Caco-2 (cell line): ENCODE measurements at regions not wholly inside any gene's neighbourhood (a gene's known extent, or its start where the extent isn't known, plus 50 kb on each side); places are given as distances from the start of the nearest gene placed in this dataset.

Experiments
- BruUV-seq: library from RNA; stranded (reverse); fragments of 400-500 nt; replicated peaks from 2 replicates; lab custom pipeline; 2021; lab: Mats Ljungman, UMichigan
- CTCF ChIA-PET: fragments of 300-600 bp; sonication (Branson Sonifier 250); formaldehyde crosslinking; loops from one replicate; lab custom pipeline; 2022; ENCODE audit warnings: antibody characterized with exemption; lab: Charles Lee
- POLR2A ChIA-PET: fragments of 300-600 bp; sonication (Branson Sonifier 250); formaldehyde crosslinking; loops from one replicate; lab custom pipeline; 2022; ENCODE audit warnings: antibody characterized with exemption; lab: Charles Lee
- DNase-seq, 2 experiments: peaks; one replicate each; pipeline versions ENCODE4 v3.0.0 to v3.0.0-alpha.2; 2020 to 2022
- H3K27me3 ChIP-seq: replicated peaks from 2 replicates; pipeline ENCODE4 v1.6.0; 2011; ENCODE audit warnings: low read length; ENCODE audit not compliant: control insufficient read depth, insufficient read depth
- H3K36me3 ChIP-seq: 2 replicates; pipeline ENCODE4 v1.5.1; 2011; ENCODE audit warnings: low read length; ENCODE audit not compliant: control insufficient read depth, insufficient read depth
- H3K4me1 ChIP-seq: fragments of 250-450 bp; sonication (Bioruptor Pico); 2 replicates; pipeline ENCODE4 v1.5.1; 2020; ENCODE audit warnings: mild to moderate bottlenecking
- H3K4me3 ChIP-seq: 2 replicates; pipeline ENCODE4 v1.5.1; 2011; ENCODE audit warnings: low read depth, mild to moderate bottlenecking, control low read depth, low read length
- H3K9me3 ChIP-seq: fragments of 250-450 bp; sonication (Bioruptor Pico); 2 replicates; pipeline ENCODE4 v1.5.1; 2020; ENCODE audit warnings: mild to moderate bottlenecking, moderate library complexity
- H3K27ac Mint-ChIP-seq: one replicate; pipeline ENCODE4 v1.8.0; 2022; ENCODE audit warnings: mixed read lengths; ENCODE audit not compliant: unreplicated experiment
- H3K27me3 Mint-ChIP-seq: one replicate; pipeline ENCODE4 v1.8.0; 2022; ENCODE audit warnings: mixed read lengths; ENCODE audit not compliant: insufficient read depth, unreplicated experiment
- H3K36me3 Mint-ChIP-seq: one replicate; pipeline ENCODE4 v1.8.0; 2022; ENCODE audit warnings: mild to moderate bottlenecking, mixed read lengths; ENCODE audit not compliant: insufficient read depth, unreplicated experiment
- H3K4me1 Mint-ChIP-seq: one replicate; pipeline ENCODE4 v1.8.0; 2022; ENCODE audit warnings: low read depth, mixed read lengths; ENCODE audit not compliant: unreplicated experiment
- H3K4me3 Mint-ChIP-seq: one replicate; pipeline ENCODE4 v1.8.0; 2022; ENCODE audit warnings: mild to moderate bottlenecking, moderate library complexity, mixed read lengths; ENCODE audit not compliant: unreplicated experiment
- H3K9me3 Mint-ChIP-seq: one replicate; pipeline ENCODE4 v1.8.0; 2022; ENCODE audit warnings: mixed read lengths; ENCODE audit not compliant: unreplicated experiment
- CTCF ChIP-seq, 2 experiments: fragments of 200-600 bp in 1 of 2; IDR thresholded peaks; 1 replicate in 1 of 2; 2 replicates in 1 of 2; pipeline versions ENCODE4 v1.5.1 to v1.8.0; 2011 to 2022; ENCODE audit warnings: antibody characterized with exemption in 1 of 2, control low read depth in 1 of 2, inconsistent platforms in 1 of 2, low read depth in 1 of 2, low read length in 1 of 2, mild to moderate bottlenecking in 1 of 2, moderate library complexity in 1 of 2; ENCODE audit not compliant: insufficient read depth in 1 of 2, severe bottlenecking in 1 of 2, unreplicated experiment in 1 of 2
- intact Hi-C: fragments of 100-400 bp; cut with micrococcal nuclease; formaldehyde crosslinking; loops from one replicate; pipeline ENCODE4 v1.10.0; 2022; ENCODE audit not compliant: unreplicated experiment

- H3K9me3 Mint-ChIP-seq, result no peaks in the 10 kb centered on the region
- Histone ChIP-seq H3K36me3 (no peaks in the 10 kb centered on the region), H3K27me3 (no peaks in the 10 kb centered on the region), H3K4me3 (no peak overlapping the region), H3K4me1 (peaks cover 30% of the 10 kb centered on the region), H3K9me3 (no peaks in the 10 kb centered on the region)
- CTCF ChIA-PET, result no interaction called here
- H3K36me3 Mint-ChIP-seq, result no peaks in the 10 kb centered on the region
- H3K27ac Mint-ChIP-seq, result no peak overlapping the region
- intact Hi-C loops, result no loop called here
- DNase-seq, result peak in 1 of 2 experiments; percentile 19
- no peak for TF ChIP-seq CTCF (IDR thresholded peaks at IDR 0.05; ENCODE audit: insufficient read depth in 1 of 2, low read depth in 1 of 2, low read length in 1 of 2, severe bottlenecking in 1 of 2, unreplicated experiment in 1 of 2)
- POLR2A ChIA-PET, result no interaction called here
- H3K4me1 Mint-ChIP-seq, result peaks cover 20% of the 10 kb centered on the region
- BruUV-seq, result no TSS peak
- no peaks in the 10 kb centered on the region for H3K27me3 Mint-ChIP-seq
- no peak overlapping the region for H3K4me3 Mint-ChIP-seq
These were observed 138.4 kb upstream of the IER5L start for GRCh38 chr9:129316281-129317030.

DNA sequence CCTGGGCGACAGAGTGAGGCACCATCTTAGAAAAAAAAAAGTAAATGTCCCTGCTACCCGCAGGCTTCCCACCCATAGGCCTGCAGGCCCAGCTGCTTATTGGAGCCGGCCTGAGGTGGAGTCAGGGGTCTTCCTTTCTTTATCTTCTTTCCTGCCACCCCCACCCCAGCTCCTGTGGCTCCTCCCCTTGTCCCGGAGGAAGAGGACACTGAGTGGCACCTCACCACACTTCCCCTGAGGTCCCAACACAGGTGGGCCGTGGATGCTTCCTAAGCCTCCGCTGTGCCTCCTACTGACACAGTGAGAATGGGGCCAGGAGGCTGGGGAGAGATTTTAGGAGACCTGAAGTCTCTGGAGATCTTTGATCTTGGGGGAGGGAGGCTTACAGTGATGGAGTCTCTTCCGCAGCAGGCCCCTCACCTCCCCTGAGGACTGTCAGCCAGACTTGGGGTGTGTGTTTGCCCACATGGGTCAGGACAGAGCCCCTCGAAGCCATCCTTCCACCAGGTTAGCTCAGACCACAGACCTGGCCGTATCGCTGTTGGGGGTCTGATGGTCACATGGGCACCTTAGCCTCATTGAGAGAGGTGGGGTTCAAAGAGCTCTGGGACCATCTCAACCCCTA is 135.4 kb upstream of the IER5L start:
- Histone ChIP-seq H3K4me1 (peaks cover 8% of the 10 kb centered on the region; the same call in 1 of the 2 replicates), H3K27me3 (no peaks in the 10 kb centered on the region), H3K36me3 (no peaks in the 10 kb centered on the region), H3K4me3 (no peak overlapping the region), H3K9me3 (no peaks in the 10 kb centered on the region)
- Mint-ChIP-seq H3K27me3 (no peaks in the 10 kb centered on the region), H3K4me3 (no peak overlapping the region), H3K4me1 (peaks cover 8% of the 10 kb centered on the region), H3K9me3 (no peaks in the 10 kb centered on the region), H3K36me3 (no peaks in the 10 kb centered on the region), H3K27ac (no peak overlapping the region)
- CTCF ChIA-PET, result no interaction called here
- POLR2A ChIA-PET, result no interaction called here
- peak in 1 of 2 experiments; percentile 27 for DNase-seq
- TF ChIP-seq CTCF (IDR thresholded peaks at IDR 0.05; ENCODE audit: insufficient read depth in 1 of 2, low read depth in 1 of 2, low read length in 1 of 2, severe bottlenecking in 1 of 2, unreplicated experiment in 1 of 2), result no peak
- intact Hi-C loops, result no loop called here
- no TSS peak for BruUV-seq

DNA sequence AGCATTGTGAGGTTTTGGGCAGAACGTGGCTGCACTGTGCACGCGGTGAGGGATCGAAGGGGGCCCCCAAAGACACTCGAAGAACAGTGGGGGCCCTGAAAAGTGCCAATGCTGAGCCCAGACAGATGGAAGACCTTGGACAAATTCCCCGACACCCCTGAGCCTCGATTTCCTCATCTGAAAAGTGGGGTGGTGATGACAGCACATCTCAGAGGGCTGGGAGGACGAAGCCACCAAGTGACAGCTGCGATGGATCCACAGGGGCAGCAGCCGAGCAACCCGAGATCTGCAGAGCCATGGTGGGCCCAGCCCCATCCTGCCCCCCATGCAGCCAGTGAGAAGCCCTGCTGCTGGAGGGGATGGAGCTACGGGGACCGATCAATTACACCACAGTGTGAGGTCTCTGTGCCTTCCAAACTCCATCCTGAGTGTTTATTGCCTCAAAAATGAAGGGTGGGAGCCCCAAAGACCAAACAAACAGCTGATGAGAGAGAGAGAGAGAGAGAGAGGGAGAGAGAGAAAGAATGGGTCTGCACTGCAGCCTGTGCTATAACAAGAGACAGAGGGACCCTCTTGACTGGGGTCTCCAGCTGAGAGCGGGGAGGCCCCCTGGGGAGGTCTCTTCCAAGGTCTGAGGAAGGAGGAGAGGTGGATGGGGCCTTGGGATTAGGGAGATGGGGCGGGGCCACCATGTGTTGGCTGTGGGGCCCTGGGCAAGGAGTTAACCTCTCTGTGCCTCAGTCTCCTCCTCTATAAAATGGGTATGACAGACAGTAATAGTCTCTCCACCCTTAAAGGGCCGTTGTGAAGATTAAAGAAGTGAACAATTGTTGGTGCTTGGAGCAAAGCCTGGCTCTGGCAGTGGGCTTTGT is 134.4 kb upstream of the IER5L start:
- Histone ChIP-seq H3K9me3 (no peaks in the 10 kb centered on the region), H3K4me3 (no peak overlapping the region), H3K36me3 (no peaks in the 10 kb centered on the region), H3K4me1 (0 out of 2 replicates have a peak, but pooled peaks cover 2% of the 10 kb centered on the region), H3K27me3 (no peaks in the 10 kb centered on the region)
- no peaks in the 10 kb centered on the region for H3K9me3 Mint-ChIP-seq
- DNase-seq, result peak in 1 of 2 experiments; percentile 13
- H3K27ac Mint-ChIP-seq, result no peak overlapping the region
- intact Hi-C loops, result no loop called here
- CTCF ChIA-PET, result no interaction called here
- POLR2A ChIA-PET, result no interaction called here
- no TSS peak for BruUV-seq
- no peak overlapping the region for H3K4me3 Mint-ChIP-seq
- H3K36me3 Mint-ChIP-seq, result no peaks in the 10 kb centered on the region
- H3K4me1 Mint-ChIP-seq, result no peaks in the 10 kb centered on the region
- no peak for TF ChIP-seq CTCF (IDR thresholded peaks at IDR 0.05; ENCODE audit: insufficient read depth in 1 of 2, low read depth in 1 of 2, low read length in 1 of 2, severe bottlenecking in 1 of 2, unreplicated experiment in 1 of 2)
- no peaks in the 10 kb centered on the region for H3K27me3 Mint-ChIP-seq
